GM12892 (cell line): ENCODE measurements at regions not wholly inside any gene's neighbourhood (a gene's known extent, or its start where the extent isn't known, plus 50 kb on each side); places are given as distances from the start of the nearest gene placed in this dataset.

Experiments used
- POLR2A ChIP-seq: IDR thresholded peaks from 2 replicates; pipeline ENCODE4 v1.6.1; 2011; ENCODE audit warnings: low read depth, low read length, control low read depth
- POLR2AphosphoS5 ChIP-seq: IDR thresholded peaks from 2 replicates; pipeline ENCODE4 v1.6.1; 2011; ENCODE audit warnings: low read depth, low read length, control low read depth
- TAF1 ChIP-seq: IDR thresholded peaks from 2 replicates; pipeline ENCODE4 v1.6.1; 2011; ENCODE audit warnings: low read depth, mild to moderate bottlenecking, control low read depth, low read length, borderline replicate concordance

DNA sequence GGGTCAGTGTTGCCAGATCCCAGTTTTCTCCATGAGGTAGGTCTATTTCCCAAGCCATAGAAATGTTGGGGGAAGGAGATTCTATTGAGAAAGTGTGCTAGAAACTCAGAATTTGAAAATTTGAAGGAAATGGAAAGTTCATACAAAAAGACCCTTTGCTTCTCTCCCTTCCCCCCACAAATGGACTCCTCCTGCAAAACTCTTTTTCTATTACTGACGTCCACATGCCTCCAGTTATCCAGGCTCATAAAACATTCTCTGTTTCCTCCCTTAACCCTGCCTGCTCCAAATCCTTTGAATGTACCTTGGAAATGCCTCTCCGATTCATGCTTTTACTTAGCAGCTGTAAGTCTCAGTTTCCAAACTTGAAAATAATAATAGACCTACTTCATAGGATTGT lies 237.5 kb upstream of the TNP1 start:
- TF ChIP-seq POLR2A (no peak), POLR2AphosphoS5 (no peak), TAF1 (no peak)
